ENCODE measurements at regions not wholly inside any gene's neighbourhood (a gene's known extent, or its start where the extent isn't known, plus 50 kb on each side); places are given as distances from the start of the nearest gene placed in this dataset.

DNA sequence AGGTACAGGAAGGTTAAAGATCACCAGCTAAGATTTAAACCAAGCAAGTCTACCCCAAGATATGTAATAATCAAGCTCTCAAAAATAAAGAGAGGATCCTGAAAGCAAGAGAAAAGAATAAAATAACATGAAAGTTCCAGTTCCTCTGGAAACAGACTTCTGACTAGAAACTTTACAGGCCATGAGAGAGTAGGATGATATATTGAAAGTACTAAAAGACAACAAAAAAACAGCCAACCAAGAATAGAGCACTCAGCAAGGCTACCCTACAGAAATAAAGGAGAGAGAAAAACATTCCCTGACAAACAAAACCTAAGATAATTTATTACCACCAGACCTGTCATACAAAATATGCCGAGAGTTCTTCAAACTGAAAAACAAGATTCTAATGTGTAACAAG is 450.5 kb downstream of the ARAP2 start:
- TF ChIP-seq, protein P1, sequence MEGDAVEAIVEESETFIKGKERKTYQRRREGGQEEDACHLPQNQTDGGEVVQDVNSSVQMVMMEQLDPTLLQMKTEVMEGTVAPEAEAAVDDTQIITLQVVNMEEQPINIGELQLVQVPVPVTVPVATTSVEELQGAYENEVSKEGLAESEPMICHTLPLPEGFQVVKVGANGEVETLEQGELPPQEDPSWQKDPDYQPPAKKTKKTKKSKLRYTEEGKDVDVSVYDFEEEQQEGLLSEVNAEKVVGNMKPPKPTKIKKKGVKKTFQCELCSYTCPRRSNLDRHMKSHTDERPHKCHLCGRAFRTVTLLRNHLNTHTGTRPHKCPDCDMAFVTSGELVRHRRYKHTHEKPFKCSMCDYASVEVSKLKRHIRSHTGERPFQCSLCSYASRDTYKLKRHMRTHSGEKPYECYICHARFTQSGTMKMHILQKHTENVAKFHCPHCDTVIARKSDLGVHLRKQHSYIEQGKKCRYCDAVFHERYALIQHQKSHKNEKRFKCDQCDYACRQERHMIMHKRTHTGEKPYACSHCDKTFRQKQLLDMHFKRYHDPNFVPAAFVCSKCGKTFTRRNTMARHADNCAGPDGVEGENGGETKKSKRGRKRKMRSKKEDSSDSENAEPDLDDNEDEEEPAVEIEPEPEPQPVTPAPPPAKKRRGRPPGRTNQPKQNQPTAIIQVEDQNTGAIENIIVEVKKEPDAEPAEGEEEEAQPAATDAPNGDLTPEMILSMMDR (IDR thresholded peaks at IDR 0.05): no peak
- no peak for TF ChIP-seq POLR2A (IDR thresholded peaks at IDR 0.05)

All from stomach (tissue), 4 donors.